ENCODE measurements at regions not wholly inside any gene's neighbourhood (a gene's known extent, or its start where the extent isn't known, plus 50 kb on each side); places are given as distances from the start of the nearest gene placed in this dataset.

GRCh38 chr6:22394691-22395090 is 97.9 kb upstream of the PRL start:
- H3K9me3 Mint-ChIP-seq = no peaks in the 10 kb centered on the region; a peak in 1 of 5 replicates
- Histone ChIP-seq H2BK15ac (ENCODE audit: low read depth, low read length) (no peak overlapping the region), H2BK20ac (ENCODE audit: low read depth, low read length, poor library complexity, severe bottlenecking) (no peak overlapping the region), H3K79me1 (ENCODE audit: insufficient read depth, low read depth, low read length, poor library complexity, severe bottlenecking) (no peaks in the 10 kb centered on the region), H3K27ac (ENCODE audit: insufficient read length, low read depth, low read length) (no peak overlapping the region), H3K4ac (ENCODE audit: low read depth, low read length) (no peak overlapping the region), H3K23ac (ENCODE audit: insufficient read length, low read depth, low read length) (no peak overlapping the region), H3K23me2 (ENCODE audit: insufficient read length, low read depth, low read length, poor library complexity, severe bottlenecking) (no peaks in the 10 kb centered on the region), H3K79me2 (ENCODE audit: insufficient read depth, low read length) (0 out of 2 replicates have a peak, but pooled peaks cover 2% of the 10 kb centered on the region), H2BK5ac (ENCODE audit: insufficient read length, low read length) (no peak overlapping the region), H3K56ac (ENCODE audit: insufficient read length, low read depth, low read length) (no peak overlapping the region), H2AK5ac (ENCODE audit: insufficient read length, low read length) (no peak overlapping the region), H2BK12ac (ENCODE audit: insufficient read length, low read depth, low read length) (no peak overlapping the region), H4K8ac (replicated peaks; ENCODE audit: insufficient read length, low read depth, low read length) (no peak overlapping the region), H3K18ac (ENCODE audit: insufficient read length, low read depth, low read length) (no peak overlapping the region), H3K27me3 (ENCODE audit: insufficient read depth, low read length) (no peaks in the 10 kb centered on the region), H3K9me3 (ENCODE audit: control insufficient read depth, low read depth, low read length) (no peaks in the 10 kb centered on the region), H4K20me1 (ENCODE audit: control insufficient read depth, insufficient read depth, insufficient read length) (no peaks in the 10 kb centered on the region), H3K4me2 (ENCODE audit: insufficient read depth, insufficient read length, low read length) (no peak overlapping the region), H4K91ac (ENCODE audit: insufficient read length, low read depth, low read length) (no peak overlapping the region), H3K9ac (ENCODE audit: extremely low read depth, insufficient read length, low read length) (no peak overlapping the region), H3T11ph (ENCODE audit: low read length) (no peak overlapping the region), H2BK120ac (ENCODE audit: low read depth, low read length, poor library complexity, severe bottlenecking) (no peak overlapping the region), H2AFZ (ENCODE audit: low read length) (no peak overlapping the region), H4K5ac (ENCODE audit: insufficient read length, low read depth, low read length) (no peak overlapping the region), H3K14ac (ENCODE audit: insufficient read depth, low read length) (no peak overlapping the region), H3K4me1 (ENCODE audit: insufficient read depth, low read length) (peaks cover 7% of the 10 kb centered on the region; the same call in 1 of the 2 replicates)
- no CpG with 5 or more reads among the region's 2 CpGs for WGBS (ENCODE audit: extremely low coverage, insufficient read length, low lambda C conversion rate)
- no peaks in the 10 kb centered on the region for H3K27me3 Mint-ChIP-seq (ENCODE audit: low read depth)
- DNase-seq = no peak
- H3K4me3 Mint-ChIP-seq = no peak overlapping the region
- peaks cover 30 to 34% of the 10 kb centered on the region in 2 experiments for H3K4me1 Mint-ChIP-seq
- H3K27ac Mint-ChIP-seq = peak overlapping the region in 2 of 3 experiments; percentile 12 to 71; a peak in 1 of 7 replicates
- H3K36me3 Mint-ChIP-seq (ENCODE audit: insufficient read depth in 1 of 3, low read depth in 3 of 3) = peaks cover 0 to 2% (median 0%) of the 10 kb centered on the region in 3 experiments; a peak in 2 of 7 replicates
- no peak for TF ChIP-seq CTCF (conservative IDR thresholded peaks at IDR 0.05)
